GM21737 (cell line): ENCODE measurements at regions not wholly inside any gene's neighbourhood (a gene's known extent, or its start where the extent isn't known, plus 50 kb on each side); places are given as distances from the start of the nearest gene placed in this dataset.
A peak's percentile ranks its signal among the peaks of the same experiment; 100 is the strongest.

Experiments used
- ATAC-seq: cut with Tn5 transposase; IDR thresholded peaks from one replicate; pipeline ENCODE4 v1.9.1; 2021; ENCODE audit warnings: mild to moderate bottlenecking, moderate library complexity; ENCODE audit not compliant: unreplicated experiment

- ATAC-seq, result no peak
Observed at GRCh38 chr2:221097949-221098348, 474.2 kb downstream of the EPHA4 start.

GRCh38 chr2:221100467-221101089 lies 471.5 kb downstream of the EPHA4 start:
- ATAC-seq, result no peak

- no peak for ATAC-seq
Observed at GRCh38 chr2:221102896-221103688, 469.0 kb downstream of the EPHA4 start.

- no peak for ATAC-seq
Observed at GRCh38 chr2:221103930-221104329, 468.2 kb downstream of the EPHA4 start.

GRCh38 chr2:221104361-221104811 lies 467.7 kb downstream of the EPHA4 start:
- ATAC-seq, result no peak

GRCh38 chr2:221106241-221106640 lies 465.9 kb downstream of the EPHA4 start:
- ATAC-seq, result no peak

- ATAC-seq, result no peak
Observed at GRCh38 chr2:221107424-221107823, 464.7 kb downstream of the EPHA4 start.

GRCh38 chr2:221109552-221109951 lies 462.6 kb downstream of the EPHA4 start:
- ATAC-seq, result no peak

GRCh38 chr2:221111739-221112138 lies 460.4 kb downstream of the EPHA4 start:
- ATAC-seq, result no peak

- no peak for ATAC-seq
Observed at GRCh38 chr2:221112744-221113143, 459.4 kb downstream of the EPHA4 start.

- no peak for ATAC-seq
Observed at GRCh38 chr2:221115944-221116343, 456.2 kb downstream of the EPHA4 start.

GRCh38 chr2:221120643-221121042 lies 451.5 kb downstream of the EPHA4 start:
- peak; percentile 61 for ATAC-seq

- ATAC-seq, result no peak
Observed at GRCh38 chr2:221123396-221123795, 448.7 kb downstream of the EPHA4 start.

GRCh38 chr2:221124532-221125240 lies 447.4 kb downstream of the EPHA4 start:
- ATAC-seq, result no peak

- ATAC-seq, result no peak
Observed at GRCh38 chr2:221125691-221126090, 446.4 kb downstream of the EPHA4 start.

- ATAC-seq, result no peak
Observed at GRCh38 chr2:221129657-221130056, 442.4 kb downstream of the EPHA4 start.

- ATAC-seq, result no peak
Observed at GRCh38 chr2:221130431-221130830, 441.7 kb downstream of the EPHA4 start.

GRCh38 chr2:221133941-221134340 lies 438.2 kb downstream of the EPHA4 start:
- no peak for ATAC-seq

- no peak for ATAC-seq
Observed at GRCh38 chr2:221134718-221135117, 437.4 kb downstream of the EPHA4 start.

GRCh38 chr2:221135699-221136098 lies 436.4 kb downstream of the EPHA4 start:
- no peak for ATAC-seq

GRCh38 chr2:221137385-221137784 lies 434.7 kb downstream of the EPHA4 start:
- ATAC-seq, result no peak

GRCh38 chr2:221142341-221142740 lies 429.8 kb downstream of the EPHA4 start:
- no peak for ATAC-seq
